Astrocyte (in vitro differentiated cells and primary cell): ENCODE measurements at regions not wholly inside any gene's neighbourhood (a gene's known extent, or its start where the extent isn't known, plus 50 kb on each side); places are given as distances from the start of the nearest gene placed in this dataset.

Experiments
- CTCF ChIP-seq: IDR thresholded peaks from 2 replicates; pipeline ENCODE4 v1.5.1; 2011; ENCODE audit warnings: low read depth, mild to moderate bottlenecking, inconsistent platforms, low read length, moderate library complexity; ENCODE audit not compliant: insufficient read depth
- EZH2 ChIP-seq: IDR thresholded peaks from 2 replicates; pipeline ENCODE4 v1.6.1; 2012; ENCODE audit warnings: mild to moderate bottlenecking, low read length, inconsistent platforms; ENCODE audit not compliant: insufficient read depth

GRCh38 chr18:11412811-11413210, 196.6 kb upstream of the SLC35G4 start:
- TF ChIP-seq CTCF (no peak), EZH2 (no peak)
